ENCODE measurements at regions not wholly inside any gene's neighbourhood (a gene's known extent, or its start where the extent isn't known, plus 50 kb on each side); places are given as distances from the start of the nearest gene placed in this dataset.
"Not testable (repeated sequence)": the region's sequence is repeated elsewhere in the genome, so short reads cannot be mapped to it uniquely, and the experiment has no call there.

GRCh38 chr6:113055998-113056397, 708.9 kb downstream of the RFPL4B start:
- H3K9me3 Mint-ChIP-seq: no peaks in the 10 kb centered on the region

GRCh38 chr6:113057567-113058053, 710.5 kb downstream of the RFPL4B start:
- H3K36me3 Mint-ChIP-seq (ENCODE audit: low read depth): no peaks in the 10 kb centered on the region
- no peaks in the 10 kb centered on the region for H3K9me3 Mint-ChIP-seq
- no peak overlapping the region for H3K4me3 Mint-ChIP-seq
- no peaks in the 10 kb centered on the region for H3K27me3 Mint-ChIP-seq
- no peaks in the 10 kb centered on the region for H3K4me1 Mint-ChIP-seq (ENCODE audit: low read depth)
- H3K27ac Mint-ChIP-seq: no peak overlapping the region

More at GRCh38 chr6:113055998-113056397, 708.9 kb downstream of the RFPL4B start:
- Mint-ChIP-seq H3K4me1 (ENCODE audit: low read depth) (no peaks in the 10 kb centered on the region), H3K36me3 (ENCODE audit: low read depth) (no peaks in the 10 kb centered on the region), H3K27ac (no peak overlapping the region), H3K27me3 (no peaks in the 10 kb centered on the region), H3K4me3 (no peak overlapping the region)

- no peaks in the 10 kb centered on the region for H3K36me3 Mint-ChIP-seq (ENCODE audit: low read depth)
- H3K27ac Mint-ChIP-seq: no peak overlapping the region
- peaks cover 3% of the 10 kb centered on the region for H3K9me3 Mint-ChIP-seq
- no peak overlapping the region for H3K4me3 Mint-ChIP-seq
- H3K27me3 Mint-ChIP-seq: no peaks in the 10 kb centered on the region
- no peaks in the 10 kb centered on the region for H3K4me1 Mint-ChIP-seq (ENCODE audit: low read depth)
These were observed 713.5 kb downstream of the RFPL4B start for GRCh38 chr6:113060664-113061063.

- Mint-ChIP-seq H3K36me3 (ENCODE audit: low read depth) (no peaks in the 10 kb centered on the region), H3K9me3 (peaks cover 3% of the 10 kb centered on the region), H3K27me3 (no peaks in the 10 kb centered on the region), H3K27ac (no peak overlapping the region), H3K4me1 (ENCODE audit: low read depth) (no peaks in the 10 kb centered on the region), H3K4me3 (no peak overlapping the region)
These were observed 718.5 kb downstream of the RFPL4B start for GRCh38 chr6:113065611-113066010.

GRCh38 chr6:113067612-113068275, 720.6 kb downstream of the RFPL4B start:
- no peak overlapping the region for H3K4me3 Mint-ChIP-seq
- H3K4me1 Mint-ChIP-seq (ENCODE audit: low read depth): no peaks in the 10 kb centered on the region
- H3K9me3 Mint-ChIP-seq: peaks cover 3% of the 10 kb centered on the region
- H3K27me3 Mint-ChIP-seq: no peaks in the 10 kb centered on the region
- H3K36me3 Mint-ChIP-seq (ENCODE audit: low read depth): no peaks in the 10 kb centered on the region
- H3K27ac Mint-ChIP-seq: no peak overlapping the region

GRCh38 chr6:113068570-113068969, 721.4 kb downstream of the RFPL4B start:
- Mint-ChIP-seq H3K27me3 (no peaks in the 10 kb centered on the region), H3K4me3 (no peak overlapping the region), H3K36me3 (ENCODE audit: low read depth) (no peaks in the 10 kb centered on the region), H3K4me1 (ENCODE audit: low read depth) (no peaks in the 10 kb centered on the region), H3K9me3 (peaks cover 3% of the 10 kb centered on the region), H3K27ac (no peak overlapping the region)

GRCh38 chr6:113070681-113071080, 723.6 kb downstream of the RFPL4B start:
- H3K4me3 Mint-ChIP-seq; H3K27ac Mint-ChIP-seq; H3K4me1 Mint-ChIP-seq (ENCODE audit: low read depth): not testable (repeated sequence)

GRCh38 chr6:113073611-113074191, 726.6 kb downstream of the RFPL4B start:
- H3K36me3 Mint-ChIP-seq (ENCODE audit: low read depth): no peaks in the 10 kb centered on the region
- peaks cover 8% of the 10 kb centered on the region for H3K9me3 Mint-ChIP-seq
- H3K27ac Mint-ChIP-seq: no peak overlapping the region
- no peaks in the 10 kb centered on the region for H3K27me3 Mint-ChIP-seq
- H3K4me3 Mint-ChIP-seq: no peak overlapping the region
- H3K4me1 Mint-ChIP-seq (ENCODE audit: low read depth): no peaks in the 10 kb centered on the region

More at GRCh38 chr6:113070681-113071080, 723.6 kb downstream of the RFPL4B start:
- not testable (repeated sequence) for H3K36me3 Mint-ChIP-seq (ENCODE audit: low read depth); H3K9me3 Mint-ChIP-seq; H3K27me3 Mint-ChIP-seq

GRCh38 chr6:113076116-113076515, 729.0 kb downstream of the RFPL4B start:
- Mint-ChIP-seq H3K36me3 (ENCODE audit: low read depth) (no peaks in the 10 kb centered on the region), H3K27ac (no peak overlapping the region), H3K4me3 (no peak overlapping the region), H3K9me3 (peaks cover 8% of the 10 kb centered on the region), H3K4me1 (ENCODE audit: low read depth) (no peaks in the 10 kb centered on the region), H3K27me3 (no peaks in the 10 kb centered on the region)

- no peak overlapping the region for H3K27ac Mint-ChIP-seq
- no peaks in the 10 kb centered on the region for H3K27me3 Mint-ChIP-seq
- no peaks in the 10 kb centered on the region for H3K36me3 Mint-ChIP-seq (ENCODE audit: low read depth)
- no peak overlapping the region for H3K4me3 Mint-ChIP-seq
- no peaks in the 10 kb centered on the region for H3K4me1 Mint-ChIP-seq (ENCODE audit: low read depth)
- peaks cover 8% of the 10 kb centered on the region for H3K9me3 Mint-ChIP-seq
These were observed 729.7 kb downstream of the RFPL4B start for GRCh38 chr6:113076816-113077215.

- Mint-ChIP-seq H3K4me3 (no peak overlapping the region), H3K36me3 (ENCODE audit: low read depth) (no peaks in the 10 kb centered on the region), H3K4me1 (ENCODE audit: low read depth) (no peaks in the 10 kb centered on the region), H3K9me3 (peaks cover 8% of the 10 kb centered on the region), H3K27me3 (no peaks in the 10 kb centered on the region), H3K27ac (no peak overlapping the region)
These were observed 730.7 kb downstream of the RFPL4B start for GRCh38 chr6:113077794-113078193.

GRCh38 chr6:113078791-113079190, 731.7 kb downstream of the RFPL4B start:
- H3K9me3 Mint-ChIP-seq: peaks cover 8% of the 10 kb centered on the region
- H3K27me3 Mint-ChIP-seq: no peaks in the 10 kb centered on the region
- no peak overlapping the region for H3K4me3 Mint-ChIP-seq
- H3K27ac Mint-ChIP-seq: no peak overlapping the region
- no peaks in the 10 kb centered on the region for H3K4me1 Mint-ChIP-seq (ENCODE audit: low read depth)
- no peaks in the 10 kb centered on the region for H3K36me3 Mint-ChIP-seq (ENCODE audit: low read depth)

- no peak overlapping the region for H3K4me3 Mint-ChIP-seq
- H3K27me3 Mint-ChIP-seq: no peaks in the 10 kb centered on the region
- H3K27ac Mint-ChIP-seq: no peak overlapping the region
- no peaks in the 10 kb centered on the region for H3K36me3 Mint-ChIP-seq (ENCODE audit: low read depth)
- H3K4me1 Mint-ChIP-seq (ENCODE audit: low read depth): no peaks in the 10 kb centered on the region
- no peaks in the 10 kb centered on the region for H3K9me3 Mint-ChIP-seq
These were observed 735.6 kb downstream of the RFPL4B start for GRCh38 chr6:113082745-113083144.

- H3K27me3 Mint-ChIP-seq: no peaks in the 10 kb centered on the region
- no peak overlapping the region for H3K4me3 Mint-ChIP-seq
- H3K9me3 Mint-ChIP-seq: no peaks in the 10 kb centered on the region
- no peak overlapping the region for H3K27ac Mint-ChIP-seq
- no peaks in the 10 kb centered on the region for H3K36me3 Mint-ChIP-seq (ENCODE audit: low read depth)
- no peaks in the 10 kb centered on the region for H3K4me1 Mint-ChIP-seq (ENCODE audit: low read depth)
These were observed 736.8 kb downstream of the RFPL4B start for GRCh38 chr6:113083947-113084346.

GRCh38 chr6:113089056-113089455, 741.9 kb downstream of the RFPL4B start:
- Mint-ChIP-seq H3K9me3 (no peaks in the 10 kb centered on the region), H3K36me3 (ENCODE audit: low read depth) (no peaks in the 10 kb centered on the region), H3K4me1 (ENCODE audit: low read depth) (no peaks in the 10 kb centered on the region), H3K27me3 (no peaks in the 10 kb centered on the region), H3K27ac (no peak overlapping the region), H3K4me3 (no peak overlapping the region)

- Mint-ChIP-seq H3K4me1 (ENCODE audit: low read depth) (no peaks in the 10 kb centered on the region), H3K4me3 (no peak overlapping the region), H3K36me3 (ENCODE audit: low read depth) (no peaks in the 10 kb centered on the region), H3K27ac (no peak overlapping the region), H3K9me3 (no peaks in the 10 kb centered on the region), H3K27me3 (no peaks in the 10 kb centered on the region)
These were observed 745.7 kb downstream of the RFPL4B start for GRCh38 chr6:113092795-113093194.
